ENCODE measurements at regions not wholly inside any gene's neighbourhood (a gene's known extent, or its start where the extent isn't known, plus 50 kb on each side); places are given as distances from the start of the nearest gene placed in this dataset.

DNA sequence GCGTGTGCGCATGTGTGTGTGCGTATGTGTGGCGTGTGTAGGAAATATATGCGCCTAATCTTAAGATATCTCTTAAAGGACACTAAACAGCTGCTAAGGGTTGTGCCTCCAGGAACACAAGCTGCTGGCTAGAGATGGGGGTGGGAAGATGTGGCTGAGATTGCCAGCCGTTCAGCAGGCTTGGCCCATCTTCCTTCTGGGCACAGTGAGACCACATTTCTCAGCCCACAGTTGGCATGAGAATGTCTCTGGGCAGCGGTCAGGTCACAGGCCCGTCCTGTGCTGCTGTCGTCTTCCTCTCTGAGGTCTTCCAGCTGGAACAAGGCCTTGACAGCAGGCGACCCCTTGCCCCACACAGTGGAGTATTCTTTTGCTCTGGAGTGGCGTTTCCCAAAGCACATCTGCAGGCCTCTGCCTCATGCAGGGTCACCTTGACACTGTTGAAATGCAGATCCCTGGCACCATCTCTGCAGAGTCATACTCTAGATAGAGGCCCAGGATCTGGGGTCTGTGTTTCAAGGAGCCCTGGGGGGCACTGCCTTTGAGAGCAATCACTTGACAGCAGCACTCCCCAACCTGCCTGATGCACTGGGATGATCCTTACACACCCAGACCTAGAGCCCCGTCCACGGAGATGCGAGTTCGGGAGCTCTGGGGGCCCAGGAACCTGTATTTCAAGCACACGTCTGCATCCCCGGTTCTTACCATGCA is 335.5 kb upstream of the SFSWAP start:
- Histone ChIP-seq H3K4me3 (no peak overlapping the region), H3K36me3 (ENCODE audit: control insufficient read depth in 4 of 4, insufficient read depth in 4 of 4, low read length in 4 of 4) (no peaks in the 10 kb centered on the region), H3K27ac (ENCODE audit: low read depth in 1 of 2, low read length in 1 of 2) (no peak overlapping the region), H3K9ac (ENCODE audit: insufficient read depth in 1 of 2, low read length in 2 of 2) (no peak overlapping the region), H3K9me3 (ENCODE audit: control insufficient read depth in 4 of 4, insufficient read depth in 3 of 4, low read length in 3 of 4) (peaks cover 0 to 2% (median 0%) of the 10 kb centered on the region in 4 donors), H3K27me3 (ENCODE audit: control insufficient read depth in 3 of 3, insufficient read depth in 3 of 3, low read length in 2 of 3) (peaks cover 3 to 14% (median 4%) of the 10 kb centered on the region in 3 donors), H3K4me1 (ENCODE audit: control insufficient read depth in 5 of 5, insufficient read depth in 5 of 5, low read length in 5 of 5) (peaks cover 0 to 12% (median 0%) of the 10 kb centered on the region in 5 donors)
- DNase-seq (no peak), ATAC-seq (ENCODE audit: insufficient read depth, low FRiP score) (no peak)
- WGBS, 2 donors, result 78 to 85% methylated on average over 17 of the region's 17 CpGs
- TF ChIP-seq CTCF (IDR thresholded peaks at IDR 0.05; ENCODE audit: control extremely low read depth, extremely low read depth), result no peak

DNA sequence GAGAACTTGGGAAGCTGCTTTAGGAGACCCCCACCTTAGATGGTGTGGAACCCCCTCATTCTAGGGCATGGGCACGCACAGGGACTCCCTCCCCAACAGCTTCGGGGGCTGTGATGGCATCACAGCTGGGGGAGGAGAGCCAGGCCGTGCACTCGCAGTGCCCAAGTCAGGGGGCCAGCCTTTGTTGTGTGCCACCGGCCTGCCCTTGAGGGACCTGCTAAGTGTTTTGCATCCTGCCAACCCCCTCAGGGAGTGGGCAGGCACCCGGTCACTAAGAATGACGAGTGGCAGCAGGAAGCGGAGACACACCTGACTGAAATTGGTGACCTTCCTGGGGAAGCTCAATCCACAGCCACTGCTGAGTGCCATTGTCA is 334.9 kb upstream of the SFSWAP start:
- DNase-seq (no peak), ATAC-seq (ENCODE audit: insufficient read depth, low FRiP score) (no peak)
- no peak for TF ChIP-seq CTCF (IDR thresholded peaks at IDR 0.05; ENCODE audit: control extremely low read depth, extremely low read depth)
- H3K4me3 ChIP-seq, result no peak overlapping the region
- peaks cover 0 to 17% (median 0%) of the 10 kb centered on the region in 5 donors for H3K4me1 ChIP-seq (ENCODE audit: control insufficient read depth in 5 of 5, insufficient read depth in 5 of 5, low read length in 5 of 5)
- 88 to 91% methylated on average over 8 of the region's 8 CpGs for WGBS, 2 donors
- H3K9ac ChIP-seq (ENCODE audit: insufficient read depth in 1 of 2, low read length in 2 of 2), result no peak overlapping the region
- peaks cover 3 to 20% (median 4%) of the 10 kb centered on the region in 3 donors for H3K27me3 ChIP-seq (ENCODE audit: control insufficient read depth in 3 of 3, insufficient read depth in 3 of 3, low read length in 2 of 3)
- H3K36me3 ChIP-seq (ENCODE audit: control insufficient read depth in 4 of 4, insufficient read depth in 4 of 4, low read length in 4 of 4), result no peaks in the 10 kb centered on the region
- H3K27ac ChIP-seq (ENCODE audit: low read depth in 1 of 2, low read length in 1 of 2), result no peak overlapping the region
- peaks cover 0 to 2% (median 0%) of the 10 kb centered on the region in 4 donors for H3K9me3 ChIP-seq (ENCODE audit: control insufficient read depth in 4 of 4, insufficient read depth in 3 of 4, low read length in 3 of 4)

- 77 to 85% methylated on average over 29 of the region's 29 CpGs for WGBS, 2 donors
- peaks cover 0 to 9% (median 0%) of the 10 kb centered on the region in 5 donors for H3K4me1 ChIP-seq (ENCODE audit: control insufficient read depth in 5 of 5, insufficient read depth in 5 of 5, low read length in 5 of 5)
- H3K27me3 ChIP-seq (ENCODE audit: control insufficient read depth in 3 of 3, insufficient read depth in 3 of 3, low read length in 2 of 3), result peaks cover 3 to 25% (median 4%) of the 10 kb centered on the region in 3 donors
- no peak for TF ChIP-seq CTCF (IDR thresholded peaks at IDR 0.05; ENCODE audit: control extremely low read depth, extremely low read depth)
- H3K4me3 ChIP-seq, result no peak overlapping the region
- DNase-seq (peak; percentile 26 to 48 (median 32)), ATAC-seq (ENCODE audit: insufficient read depth, low FRiP score) (no peak)
- no peak overlapping the region for H3K27ac ChIP-seq (ENCODE audit: low read depth in 1 of 2, low read length in 1 of 2)
- H3K36me3 ChIP-seq (ENCODE audit: control insufficient read depth in 4 of 4, insufficient read depth in 4 of 4, low read length in 4 of 4), result no peaks in the 10 kb centered on the region
- H3K9ac ChIP-seq (ENCODE audit: insufficient read depth in 1 of 2, low read length in 2 of 2), result no peak overlapping the region
- H3K9me3 ChIP-seq (ENCODE audit: control insufficient read depth in 4 of 4, insufficient read depth in 3 of 4, low read length in 3 of 4), result peaks cover 0 to 2% (median 0%) of the 10 kb centered on the region in 4 donors
Observed at GRCh38 chr12:131378176-131378842, 332.6 kb upstream of the SFSWAP start.
